Endothelial cell of umbilical vein (primary cell): ENCODE measurements at regions not wholly inside any gene's neighbourhood (a gene's known extent, or its start where the extent isn't known, plus 50 kb on each side); places are given as distances from the start of the nearest gene placed in this dataset.

Experiments used
- BruUV-seq: library from RNA; stranded (reverse); fragments of 400-500 nt; replicated peaks from 2 replicates; lab custom pipeline; 2021; lab: Mats Ljungman, UMichigan
- CTCF ChIA-PET: fragments of 300-600, 350-600 bp; sonication (Branson Sonifier 250); formaldehyde crosslinking; loops from one replicate; lab custom pipeline; 2021; ENCODE audit warnings: antibody characterized with exemption, inconsistent platforms; lab: Charles Lee
- POLR2A ChIA-PET: fragments of 300-600, 350-600 bp; sonication (Branson Sonifier 250); formaldehyde crosslinking; loops from one replicate; lab custom pipeline; 2021; ENCODE audit warnings: antibody characterized with exemption, inconsistent platforms; lab: Charles Lee
- DNase-seq: peaks from one replicate; pipeline ENCODE4 v3.0.0-alpha.2; 2011; ENCODE audit warnings: low read depth, low spot score
- FAIRE-seq: peaks from 2 replicates; lab custom pipeline; 2011; peaks lifted over from hg19 to GRCh38; lab: Jason Lieb, UNC
- H2AFZ ChIP-seq: 2 replicates; pipeline ENCODE4 v1.6.0; 2012; ENCODE audit warnings: low read depth, low read length, control low read depth, inconsistent platforms
- H3K27ac ChIP-seq: 2 replicates; pipeline ENCODE4 v1.5.1; 2011; ENCODE audit warnings: low read depth, mild to moderate bottlenecking, control low read depth, low read length, moderate library complexity; ENCODE audit not compliant: insufficient read depth
- H3K27me3 ChIP-seq, 2 experiments: 2 replicates each; pipeline versions ENCODE4 v1.6.0 to v1.6.1; 2011; ENCODE audit warnings: low read length in 2 of 2, mixed read lengths in 1 of 2; ENCODE audit not compliant: control insufficient read depth in 2 of 2, insufficient read depth in 2 of 2
- H3K36me3 ChIP-seq, 2 experiments: 2 replicates in 1 of 2; 3 replicates in 1 of 2; pipeline ENCODE4 v1.5.1; 2011; ENCODE audit warnings: low read length in 2 of 2, mild to moderate bottlenecking in 1 of 2, moderate library complexity in 1 of 2; ENCODE audit not compliant: control insufficient read depth in 2 of 2, insufficient read depth in 2 of 2; ENCODE audit errors: extremely low read depth in 1 of 2
- H3K4me1 ChIP-seq: 3 replicates; pipeline ENCODE4 v1.5.1; 2011; ENCODE audit warnings: mild to moderate bottlenecking, low read length; ENCODE audit not compliant: control insufficient read depth, insufficient read depth; ENCODE audit errors: extremely low read depth
- H3K4me2 ChIP-seq: 2 replicates; pipeline ENCODE4 v1.6.1; 2011; ENCODE audit warnings: low read length, control low read depth, mixed read lengths; ENCODE audit not compliant: insufficient read depth
- H3K4me3 ChIP-seq, 3 experiments: fragments of 200-600 bp in 1 of 3; sonication (generic), shearing (Covaris generic) in 1 of 3; replicated peaks in 1 of 3; 2 replicates each; pipeline ENCODE4 v1.5.1; 2011 to 2016; ENCODE audit warnings: control low read depth in 3 of 3, low read length in 3 of 3, mild to moderate bottlenecking in 2 of 3, inconsistent platforms in 1 of 3, low read depth in 1 of 3, moderate library complexity in 1 of 3; ENCODE audit not compliant: insufficient read depth in 1 of 3
- H3K79me2 ChIP-seq: 2 replicates; pipeline ENCODE4 v1.6.0; 2012; ENCODE audit warnings: low read length, inconsistent platforms; ENCODE audit not compliant: control insufficient read depth, insufficient read depth
- H3K9ac ChIP-seq: replicated peaks from 2 replicates; pipeline ENCODE3; 2011; ENCODE audit warnings: low read length, control low read depth; ENCODE audit not compliant: insufficient read depth; ENCODE audit errors: extremely low read depth
- H3K9me1 ChIP-seq: replicated peaks from 3 replicates; pipeline ENCODE4 v1.6.0; 2011; ENCODE audit warnings: mild to moderate bottlenecking, low read length; ENCODE audit not compliant: control insufficient read depth, insufficient read depth; ENCODE audit errors: extremely low read depth
- H3K9me3 ChIP-seq: replicated peaks from 2 replicates; pipeline ENCODE4 v1.5.1; 2012; ENCODE audit warnings: low read length, inconsistent platforms; ENCODE audit not compliant: control insufficient read depth, insufficient read depth
- H4K20me1 ChIP-seq: replicated peaks from 2 replicates; pipeline ENCODE3; 2011; ENCODE audit warnings: mild to moderate bottlenecking, low read length; ENCODE audit not compliant: control insufficient read depth, insufficient read depth; ENCODE audit errors: extremely low read depth
- FOS ChIP-seq: IDR thresholded peaks from 2 replicates; pipeline ENCODE4 v1.6.1; 2011; ENCODE audit warnings: mild to moderate bottlenecking, low read length, moderate library complexity, borderline replicate concordance; ENCODE audit not compliant: insufficient read depth
- GATA2 ChIP-seq: IDR thresholded peaks from 2 replicates; pipeline ENCODE4 v1.7.0; 2011; ENCODE audit warnings: low read depth, mild to moderate bottlenecking, moderate library complexity, mixed read lengths, low read length; ENCODE audit not compliant: insufficient read length, insufficient read depth
- JUN ChIP-seq: IDR thresholded peaks from 2 replicates; pipeline ENCODE4 v1.6.1; 2011; ENCODE audit warnings: borderline replicate concordance, low read depth; ENCODE audit not compliant: insufficient read length, insufficient read depth
- MYC ChIP-seq: IDR thresholded peaks from one replicate; pipeline ENCODE4 v1.6.1; 2011; ENCODE audit warnings: mild to moderate bottlenecking, low read depth, low read length
- POLR2A ChIP-seq: IDR thresholded peaks from 2 replicates; pipeline ENCODE4 v1.6.1; 2012; ENCODE audit warnings: low read depth, mild to moderate bottlenecking, control low read depth, low read length
- POLR2AphosphoS5 ChIP-seq: IDR thresholded peaks from 2 replicates; pipeline ENCODE4 v1.6.1; 2012; ENCODE audit warnings: low read depth, mild to moderate bottlenecking, control low read depth, low read length, moderate library complexity; ENCODE audit not compliant: insufficient read depth
- dilution Hi-C: fragments of 300-500 bp; cut with MboI; formaldehyde crosslinking; loops from one replicate; pipeline ENCODE4 v1.15.0; 2019; ENCODE audit warnings: low sequenced_read_pairs; ENCODE audit not compliant: extremely low pct_ligation_motif_present
- intact Hi-C: fragments of 100-400 bp; cut with micrococcal nuclease; formaldehyde crosslinking; loops from one replicate; pipeline ENCODE4 v1.10.0; 2022
- TF ChIP-seq, protein P1 (sequence below), 2 donors: IDR thresholded peaks; 1 replicate in 1 of 2; 2 replicates in 1 of 2; pipeline ENCODE4 v1.5.1; 2011; ENCODE audit warnings: low read length in 2 of 2, mild to moderate bottlenecking in 2 of 2, moderate library complexity in 2 of 2, control low read depth in 1 of 2, inconsistent platforms in 1 of 2, low read depth in 1 of 2; ENCODE audit not compliant: insufficient read depth in 1 of 2; ENCODE audit errors: extremely low read depth in 1 of 2
- TF ChIP-seq, protein P2 (sequence below): IDR thresholded peaks from 2 replicates; pipeline ENCODE4 v1.6.1; 2011; ENCODE audit not compliant: insufficient read depth, insufficient read length

DNA sequence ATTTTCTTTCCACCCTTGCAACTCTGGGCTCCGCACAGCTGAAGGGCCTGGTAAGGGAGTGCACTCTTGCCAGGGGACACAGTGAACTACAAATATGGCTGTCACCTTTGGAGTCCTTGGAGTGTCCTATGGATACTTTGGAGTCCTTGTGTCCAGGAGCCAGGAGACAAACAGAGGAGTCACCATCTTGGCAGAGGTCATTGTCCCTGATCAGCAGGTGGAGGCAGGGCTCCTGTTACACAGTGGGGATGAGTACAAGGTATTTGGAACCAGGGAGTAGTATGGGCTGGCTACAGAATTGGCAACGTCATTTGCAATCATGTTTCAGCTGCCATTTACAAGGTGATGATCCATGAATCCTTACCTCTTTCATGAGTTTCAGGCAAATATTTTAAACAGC, 132.5 kb downstream of the FAM161A start:
- dilution Hi-C loops (no loop called here), intact Hi-C loops (no loop called here)
- no peak overlapping the region for H3K4me3 ChIP-seq
- no peaks in the 10 kb centered on the region for H3K36me3 ChIP-seq
- H3K27ac ChIP-seq: no peak overlapping the region
- H3K27me3 ChIP-seq: no peaks in the 10 kb centered on the region
- H3K4me1 ChIP-seq: no peaks in the 10 kb centered on the region
- DNase-seq (no peak), FAIRE-seq (no peak)
- no peaks in the 10 kb centered on the region for H3K79me2 ChIP-seq
- no peaks in the 10 kb centered on the region for H3K9me1 ChIP-seq
- no peak overlapping the region for H3K9ac ChIP-seq
- no TSS peak for BruUV-seq
- POLR2A ChIA-PET: no interaction called here
- no peaks in the 10 kb centered on the region for H3K9me3 ChIP-seq
- H2AFZ ChIP-seq: no peak overlapping the region
- H3K4me2 ChIP-seq: no peak overlapping the region
- CTCF ChIA-PET: interaction anchor here (1.8 kb wide), 1 partner anchor 19 kb away, joined by 4 read pairs; no protein-coding TSS in a partner anchor
- TF ChIP-seq, protein P1, sequence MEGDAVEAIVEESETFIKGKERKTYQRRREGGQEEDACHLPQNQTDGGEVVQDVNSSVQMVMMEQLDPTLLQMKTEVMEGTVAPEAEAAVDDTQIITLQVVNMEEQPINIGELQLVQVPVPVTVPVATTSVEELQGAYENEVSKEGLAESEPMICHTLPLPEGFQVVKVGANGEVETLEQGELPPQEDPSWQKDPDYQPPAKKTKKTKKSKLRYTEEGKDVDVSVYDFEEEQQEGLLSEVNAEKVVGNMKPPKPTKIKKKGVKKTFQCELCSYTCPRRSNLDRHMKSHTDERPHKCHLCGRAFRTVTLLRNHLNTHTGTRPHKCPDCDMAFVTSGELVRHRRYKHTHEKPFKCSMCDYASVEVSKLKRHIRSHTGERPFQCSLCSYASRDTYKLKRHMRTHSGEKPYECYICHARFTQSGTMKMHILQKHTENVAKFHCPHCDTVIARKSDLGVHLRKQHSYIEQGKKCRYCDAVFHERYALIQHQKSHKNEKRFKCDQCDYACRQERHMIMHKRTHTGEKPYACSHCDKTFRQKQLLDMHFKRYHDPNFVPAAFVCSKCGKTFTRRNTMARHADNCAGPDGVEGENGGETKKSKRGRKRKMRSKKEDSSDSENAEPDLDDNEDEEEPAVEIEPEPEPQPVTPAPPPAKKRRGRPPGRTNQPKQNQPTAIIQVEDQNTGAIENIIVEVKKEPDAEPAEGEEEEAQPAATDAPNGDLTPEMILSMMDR (IDR thresholded peaks at IDR 0.05; ENCODE audit: extremely low read depth in 1 of 2, insufficient read depth in 1 of 2, low read depth in 1 of 2, low read length in 2 of 2): no peak
- no peak for TF ChIP-seq FOS
- no peak for TF ChIP-seq POLR2A
- no peak for TF ChIP-seq JUN
- TF ChIP-seq MYC: no peak
- TF ChIP-seq, protein P2, sequence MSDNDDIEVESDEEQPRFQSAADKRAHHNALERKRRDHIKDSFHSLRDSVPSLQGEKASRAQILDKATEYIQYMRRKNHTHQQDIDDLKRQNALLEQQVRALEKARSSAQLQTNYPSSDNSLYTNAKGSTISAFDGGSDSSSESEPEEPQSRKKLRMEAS: no peak
- TF ChIP-seq POLR2AphosphoS5: no peak
- no peak for TF ChIP-seq GATA2
- H4K20me1 ChIP-seq: no peaks in the 10 kb centered on the region
